ENCODE measurements at regions not wholly inside any gene's neighbourhood (a gene's known extent, or its start where the extent isn't known, plus 50 kb on each side); places are given as distances from the start of the nearest gene placed in this dataset.

- Histone ChIP-seq H3K4me3 (no peak overlapping the region), H3K9me3 (no peaks in the 10 kb centered on the region), H3K4me1 (no peaks in the 10 kb centered on the region), H3K36me3 (no peaks in the 10 kb centered on the region), H3K27me3 (no peaks in the 10 kb centered on the region), H3K27ac (no peak overlapping the region)
- TF ChIP-seq EP300 (IDR thresholded peaks at IDR 0.05) (no peak), POLR2A (IDR thresholded peaks at IDR 0.05) (no peak), CTCF (IDR thresholded peaks at IDR 0.05) (no peak)
- 58% methylated on average over 1 of the region's 1 CpG for WGBS
- no peak for DNase-seq (ENCODE audit: low spot score in 2 of 2)
Observed at GRCh38 chr4:125808570-125808969, 493.8 kb downstream of the FAT4 start.

- no peak for TF ChIP-seq EP300 (IDR thresholded peaks at IDR 0.05)
- TF ChIP-seq POLR2A (IDR thresholded peaks at IDR 0.05) = no peak
- no peak for TF ChIP-seq CTCF (IDR thresholded peaks at IDR 0.05)
- no peak for TF ChIP-seq POLR2AphosphoS5 (IDR thresholded peaks at IDR 0.05)
- H3K9me3 ChIP-seq = no peaks in the 10 kb centered on the region
- H3K27me3 ChIP-seq = no peaks in the 10 kb centered on the region
- no peak for DNase-seq (ENCODE audit: low spot score in 2 of 2)
- H3K4me1 ChIP-seq = no peaks in the 10 kb centered on the region
- no peaks in the 10 kb centered on the region for H3K36me3 ChIP-seq
- no peak overlapping the region for H3K27ac ChIP-seq
- H3K4me3 ChIP-seq = no peak overlapping the region
Observed at GRCh38 chr4:125811892-125812291, 497.1 kb downstream of the FAT4 start.

- Histone ChIP-seq H3K9me3 (no peaks in the 10 kb centered on the region), H3K36me3 (no peaks in the 10 kb centered on the region), H3K4me1 (no peaks in the 10 kb centered on the region), H3K27me3 (no peaks in the 10 kb centered on the region), H3K4me3 (no peak overlapping the region), H3K27ac (no peak overlapping the region)
- TF ChIP-seq CTCF (IDR thresholded peaks at IDR 0.05) = no peak
- 57% methylated on average over 3 of the region's 3 CpGs for WGBS
- DNase-seq (ENCODE audit: low spot score in 2 of 2) = no peak
Observed at GRCh38 chr4:125826801-125827695, 512.3 kb downstream of the FAT4 start.

- H3K36me3 ChIP-seq = no peaks in the 10 kb centered on the region
- H3K27ac ChIP-seq = no peak overlapping the region
- no peak for TF ChIP-seq CTCF (IDR thresholded peaks at IDR 0.05)
- no peak for TF ChIP-seq POLR2A (IDR thresholded peaks at IDR 0.05)
- no peak for TF ChIP-seq EP300 (IDR thresholded peaks at IDR 0.05)
- no peak for TF ChIP-seq POLR2AphosphoS5 (IDR thresholded peaks at IDR 0.05)
- no peaks in the 10 kb centered on the region for H3K27me3 ChIP-seq
- no peak for DNase-seq (ENCODE audit: low spot score in 2 of 2)
- no peaks in the 10 kb centered on the region for H3K9me3 ChIP-seq
- no peaks in the 10 kb centered on the region for H3K4me1 ChIP-seq
- H3K4me3 ChIP-seq = no peak overlapping the region
Observed at GRCh38 chr4:125827696-125828052, 512.9 kb downstream of the FAT4 start.

GRCh38 chr4:125828346-125828745, 513.6 kb downstream of the FAT4 start:
- DNase-seq (ENCODE audit: low spot score in 2 of 2) = no peak
- Histone ChIP-seq H3K27me3 (no peaks in the 10 kb centered on the region), H3K9me3 (no peaks in the 10 kb centered on the region), H3K27ac (no peak overlapping the region), H3K4me1 (no peaks in the 10 kb centered on the region), H3K36me3 (no peaks in the 10 kb centered on the region), H3K4me3 (no peak overlapping the region)
- TF ChIP-seq POLR2A (IDR thresholded peaks at IDR 0.05) (no peak), POLR2AphosphoS5 (IDR thresholded peaks at IDR 0.05) (no peak), EP300 (IDR thresholded peaks at IDR 0.05) (no peak), CTCF (IDR thresholded peaks at IDR 0.05) (no peak)
- WGBS = 66% methylated on average over 2 of the region's 2 CpGs

Measured in suprapubic skin (tissue), 4 donors.